HUES6 (cell line): ENCODE measurements at regions not wholly inside any gene's neighbourhood (a gene's known extent, or its start where the extent isn't known, plus 50 kb on each side); places are given as distances from the start of the nearest gene placed in this dataset.
"Not testable (repeated sequence)": the region's sequence is repeated elsewhere in the genome, so short reads cannot be mapped to it uniquely, and the experiment has no call there.

Source experiments
- H3K27ac ChIP-seq: 2 replicates; pipeline ENCODE4 v1.7.0; 2013; ENCODE audit warnings: low read depth, mild to moderate bottlenecking, low read length, inconsistent platforms
- H3K27me3 ChIP-seq: 2 replicates; pipeline ENCODE4 v1.6.1; 2013; ENCODE audit warnings: low read length; ENCODE audit not compliant: control insufficient read depth, insufficient read depth
- H3K36me3 ChIP-seq: 2 replicates; pipeline ENCODE4 v1.6.1; 2013; ENCODE audit warnings: low read length; ENCODE audit not compliant: control insufficient read depth, insufficient read depth
- H3K4me1 ChIP-seq: 2 replicates; pipeline ENCODE4 v1.6.1; 2013; ENCODE audit warnings: low read length; ENCODE audit not compliant: control insufficient read depth, insufficient read depth
- H3K4me3 ChIP-seq: 2 replicates; pipeline ENCODE4 v1.5.1; 2013; ENCODE audit warnings: low read depth, low read length
- H3K9ac ChIP-seq: one replicate; pipeline ENCODE4 v1.6.1; 2013; ENCODE audit warnings: mild to moderate bottlenecking, low read length
- H3K9me3 ChIP-seq: 2 replicates; pipeline ENCODE4 v1.6.1; 2013; ENCODE audit warnings: low read depth, low read length; ENCODE audit not compliant: control insufficient read depth, insufficient read depth

GRCh38 chr20:30949761-30950160 lies 307.7 kb upstream of the DEFB115 start:
- H3K27me3 ChIP-seq = no peaks in the 10 kb centered on the region
- H3K9me3 ChIP-seq = peaks cover 14% of the 10 kb centered on the region; the same call in 1 of the 2 replicates

DNA sequence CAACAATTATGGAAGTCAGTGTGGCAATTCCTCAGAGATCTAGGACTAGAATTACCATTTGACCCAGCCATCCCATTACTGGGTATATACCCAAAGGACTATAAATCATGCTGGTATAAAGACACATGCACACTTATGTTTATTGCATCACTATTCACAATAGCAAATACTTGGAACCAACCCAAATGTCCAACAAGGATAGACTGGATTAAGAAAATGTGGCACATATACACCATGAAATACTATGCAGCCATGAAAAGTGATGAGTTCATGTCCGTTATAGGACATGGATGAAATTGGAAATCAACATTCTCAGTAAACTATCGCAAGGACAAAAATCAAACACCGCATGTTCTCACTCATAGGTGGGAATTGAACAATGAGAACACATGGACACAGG lies 306.4 kb upstream of the DEFB115 start:
- not testable (repeated sequence) for H3K27me3 ChIP-seq, H3K4me3 ChIP-seq, H3K36me3 ChIP-seq, H3K27ac ChIP-seq, H3K9ac ChIP-seq, H3K4me1 ChIP-seq
- H3K9me3 ChIP-seq = peaks cover 14% of the 10 kb centered on the region; the same call in 1 of the 2 replicates

More at GRCh38 chr20:30949761-30950160, 307.7 kb upstream of the DEFB115 start:
- H3K4me3 ChIP-seq = no peak overlapping the region
- no peaks in the 10 kb centered on the region for H3K4me1 ChIP-seq
- no peak overlapping the region for H3K9ac ChIP-seq
- no peaks in the 10 kb centered on the region for H3K36me3 ChIP-seq
- no peak overlapping the region for H3K27ac ChIP-seq

- H3K9ac ChIP-seq, H3K27ac ChIP-seq, H3K36me3 ChIP-seq, H3K4me1 ChIP-seq, H3K4me3 ChIP-seq, H3K27me3 ChIP-seq: not testable (repeated sequence)
- H3K9me3 ChIP-seq = peaks cover 10% of the 10 kb centered on the region; the same call in 1 of the 2 replicates
These were observed 300.8 kb upstream of the DEFB115 start for GRCh38 chr20:30956649-30957048.

DNA sequence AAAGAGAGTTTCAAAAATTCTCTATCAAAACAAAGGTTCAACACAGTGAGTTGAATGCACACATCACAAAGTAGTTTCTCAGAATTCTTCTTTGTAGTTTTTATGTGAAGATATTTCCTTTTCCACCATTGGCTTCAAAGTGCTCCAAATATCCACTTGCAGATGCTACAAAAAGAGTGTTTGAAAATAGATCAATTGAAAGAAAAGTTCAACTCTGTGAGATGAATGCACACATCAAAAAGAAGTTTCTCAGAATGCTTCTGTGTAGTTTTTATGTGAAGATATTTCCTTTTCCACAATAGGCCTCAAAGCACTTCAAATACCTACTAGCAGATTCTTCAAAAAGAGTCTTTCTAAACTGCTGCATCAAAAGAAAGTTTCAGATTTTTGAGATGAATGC lies 298.3 kb upstream of the DEFB115 start:
- H3K4me3 ChIP-seq, H3K27me3 ChIP-seq, H3K4me1 ChIP-seq, H3K36me3 ChIP-seq, H3K27ac ChIP-seq, H3K9ac ChIP-seq: not testable (repeated sequence)
- peaks cover 12% of the 10 kb centered on the region; the same call in 1 of the 2 replicates for H3K9me3 ChIP-seq

GRCh38 chr20:30963591-30963990 lies 293.9 kb upstream of the DEFB115 start:
- H3K4me3 ChIP-seq = no peak overlapping the region
- H3K27ac ChIP-seq = no peak overlapping the region
- H3K27me3 ChIP-seq = no peaks in the 10 kb centered on the region
- H3K9ac ChIP-seq = no peak overlapping the region
- no peaks in the 10 kb centered on the region for H3K4me1 ChIP-seq
- H3K36me3 ChIP-seq = no peaks in the 10 kb centered on the region
- peaks cover 21% of the 10 kb centered on the region for H3K9me3 ChIP-seq

DNA sequence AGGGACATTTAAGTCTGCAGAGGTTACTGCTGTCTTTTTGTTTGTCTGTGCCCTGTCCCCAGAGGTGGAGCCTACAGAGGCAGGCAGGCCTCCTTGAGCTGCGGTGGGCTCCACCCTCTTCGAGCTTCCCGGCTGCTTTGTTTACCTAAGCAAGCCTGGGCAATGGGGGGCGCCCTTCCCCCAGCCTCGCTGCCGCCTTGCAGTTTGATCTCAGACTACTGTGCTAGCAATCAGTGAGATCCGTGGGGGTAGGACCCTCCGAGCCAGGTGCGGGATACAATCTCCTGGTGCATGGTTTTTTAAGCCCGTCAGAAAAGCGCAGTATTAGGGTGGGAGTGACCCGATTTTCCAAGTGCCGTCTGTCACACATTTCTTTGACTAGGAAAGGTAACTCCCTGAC lies 281.6 kb upstream of the DEFB115 start:
- H3K36me3 ChIP-seq = not testable (repeated sequence)
- peaks cover 25% of the 10 kb centered on the region for H3K9me3 ChIP-seq

DNA sequence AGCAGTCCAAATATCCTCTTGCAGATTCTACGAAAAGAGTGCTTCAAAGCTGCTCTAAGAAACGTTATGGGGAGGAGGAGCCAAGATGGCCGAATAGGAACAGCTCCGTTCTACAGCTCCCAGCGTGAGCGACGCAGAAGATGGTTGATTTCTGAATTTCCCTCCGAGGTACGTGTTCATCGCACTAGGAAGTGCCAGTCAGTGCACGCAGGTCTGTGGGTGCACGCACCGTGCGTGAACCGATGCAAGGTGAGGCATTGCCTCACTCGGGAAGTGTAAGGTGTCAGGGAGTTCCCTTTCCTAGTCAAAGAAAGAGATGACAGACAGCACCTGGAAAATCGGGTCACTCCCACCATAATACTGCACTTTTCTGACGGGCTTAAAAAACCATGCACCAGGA lies 272.1 kb upstream of the DEFB115 start:
- Histone ChIP-seq H3K4me1 (no peaks in the 10 kb centered on the region), H3K27ac (no peak overlapping the region), H3K4me3 (no peak overlapping the region; the same call in 1 of the 2 replicates), H3K27me3 (no peaks in the 10 kb centered on the region), H3K9ac (no peak overlapping the region), H3K9me3 (peaks cover 28% of the 10 kb centered on the region), H3K36me3 (no peaks in the 10 kb centered on the region)

More for the DNA sequence above, 281.6 kb upstream of the DEFB115 start:
- H3K9ac ChIP-seq, H3K27ac ChIP-seq, H3K4me3 ChIP-seq, H3K27me3 ChIP-seq, H3K4me1 ChIP-seq: not testable (repeated sequence)
